Astrocyte of the spinal cord (primary cell): ENCODE measurements at regions not wholly inside any gene's neighbourhood (a gene's known extent, or its start where the extent isn't known, plus 50 kb on each side); places are given as distances from the start of the nearest gene placed in this dataset.

ENCODE experiments used
- DNase-seq: peaks from one replicate; pipeline ENCODE4 v3.0.0; 2011; ENCODE audit warnings: low read depth, low spot score
- H3K4me3 ChIP-seq: 2 replicates; pipeline ENCODE4 v1.5.1; 2011; ENCODE audit warnings: low read depth, mild to moderate bottlenecking, low read length, moderate library complexity
- CTCF ChIP-seq: IDR thresholded peaks from 2 replicates; pipeline ENCODE4 v1.5.1; 2012; ENCODE audit warnings: low read depth, mild to moderate bottlenecking, low read length, inconsistent platforms
- in situ Hi-C: cut with HindIII; loops from 2 replicates; pipeline ENCODE4 v1.10.0; 2017; ENCODE audit warnings: low sequenced_read_pairs

GRCh38 chr2:139836769-139837168 lies 1056.6 kb upstream of the NXPH2 start:
- TF ChIP-seq CTCF: no peak
- no peak for DNase-seq
- no peak overlapping the region for H3K4me3 ChIP-seq
- in situ Hi-C loops: no loop called here

GRCh38 chr2:139835101-139835500 lies 1054.9 kb upstream of the NXPH2 start:
- no peak overlapping the region for H3K4me3 ChIP-seq
- DNase-seq: no peak
- in situ Hi-C loops: no loop called here
- no peak for TF ChIP-seq CTCF

DNA sequence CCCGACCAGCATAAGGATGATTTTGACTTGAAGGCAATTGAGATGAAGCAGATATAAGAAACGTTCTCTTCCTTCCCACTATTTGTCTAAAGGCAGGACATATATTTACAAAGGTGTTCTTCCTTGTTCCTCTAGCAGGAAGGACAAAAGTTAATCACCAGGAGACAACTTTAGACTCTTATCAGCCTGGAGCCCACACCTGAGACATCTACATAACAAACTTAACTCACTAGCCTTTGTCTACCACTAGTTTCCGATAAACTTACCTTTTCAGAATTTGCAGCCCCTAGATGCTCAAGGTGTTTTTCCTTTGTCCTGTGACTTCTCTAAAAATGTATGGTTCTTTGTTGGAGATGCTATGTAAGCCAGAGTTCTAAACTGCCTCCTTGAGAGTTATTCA lies 1047.8 kb upstream of the NXPH2 start:
- no peak for TF ChIP-seq CTCF
- no peak overlapping the region for H3K4me3 ChIP-seq
- DNase-seq: no peak
- in situ Hi-C loops: no loop called here

DNA sequence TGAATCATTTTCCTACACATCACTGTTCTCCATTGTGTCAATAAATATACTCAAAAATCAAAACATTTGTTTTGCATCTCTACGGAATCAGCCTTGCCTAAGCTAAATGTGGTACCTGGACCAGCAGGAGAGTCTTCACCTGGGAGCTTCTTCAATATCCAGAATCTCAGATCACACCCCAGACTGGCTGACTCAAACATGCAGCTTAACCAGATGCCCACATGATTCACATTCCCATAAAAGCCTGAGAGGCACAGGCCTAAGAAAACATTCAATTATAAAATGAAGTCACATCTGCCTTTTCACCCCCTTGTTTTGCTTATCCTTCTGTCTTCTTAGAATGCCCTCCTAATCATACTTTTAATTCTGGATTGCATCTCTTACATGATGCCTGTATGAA lies 1045.5 kb upstream of the NXPH2 start:
- no peak for TF ChIP-seq CTCF
- no peak for DNase-seq
- no peak overlapping the region for H3K4me3 ChIP-seq
- in situ Hi-C loops: no loop called here

- no peak overlapping the region for H3K4me3 ChIP-seq
- no peak for TF ChIP-seq CTCF
- DNase-seq: no peak
- in situ Hi-C loops: no loop called here
Observed at GRCh38 chr2:139819273-139819796, 1039.1 kb upstream of the NXPH2 start.

DNA sequence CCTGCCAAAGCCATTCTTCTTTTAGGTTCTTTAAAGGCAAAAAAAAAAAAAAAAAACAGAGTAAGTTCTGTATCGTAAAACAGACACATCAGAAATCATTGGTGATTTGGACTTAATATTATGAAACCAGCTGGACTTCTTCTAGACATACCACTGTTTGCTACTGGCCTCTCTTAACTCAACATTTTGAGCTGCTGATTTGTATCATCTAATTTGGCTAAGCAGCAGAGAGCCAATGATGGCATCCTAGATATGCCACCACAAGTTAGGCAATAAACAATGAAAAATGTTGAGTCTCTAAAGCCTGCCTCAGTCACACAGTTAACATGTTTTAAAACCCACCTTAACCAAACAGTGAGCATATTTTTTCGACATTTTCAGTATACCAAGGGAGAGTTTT lies 1034.3 kb upstream of the NXPH2 start:
- TF ChIP-seq CTCF: no peak
- H3K4me3 ChIP-seq: no peak overlapping the region
- DNase-seq: no peak
- in situ Hi-C loops: no loop called here

GRCh38 chr2:139813340-139813739 lies 1033.2 kb upstream of the NXPH2 start:
- in situ Hi-C loops: no loop called here
- no peak for TF ChIP-seq CTCF
- H3K4me3 ChIP-seq: no peak overlapping the region
- no peak for DNase-seq
